NCI-H1436 (cell line): ENCODE measurements at regions not wholly inside any gene's neighbourhood (a gene's known extent, or its start where the extent isn't known, plus 50 kb on each side); places are given as distances from the start of the nearest gene placed in this dataset.

Source experiments
- DNase-seq: peaks from one replicate; lab custom pipeline; 2025; lab: John Stamatoyannopoulos, UW

GRCh38 chr6:8218861-8219260 lies 116.5 kb upstream of the EEF1E1 start:
- DNase-seq = no peak

GRCh38 chr6:8215631-8216030 lies 113.3 kb upstream of the EEF1E1 start:
- DNase-seq = no peak

GRCh38 chr6:8213995-8214394 lies 111.6 kb upstream of the EEF1E1 start:
- DNase-seq = no peak

GRCh38 chr6:8212720-8213434 lies 110.5 kb upstream of the EEF1E1 start:
- no peak for DNase-seq

- no peak for DNase-seq
These were observed 105.5 kb upstream of the EEF1E1 start for GRCh38 chr6:8207869-8208191.

- no peak for DNase-seq
These were observed 105.0 kb upstream of the EEF1E1 start for GRCh38 chr6:8207191-8207868.

- DNase-seq = no peak
These were observed 101.0 kb upstream of the EEF1E1 start for GRCh38 chr6:8203337-8203736.

GRCh38 chr6:8201679-8202078 lies 99.3 kb upstream of the EEF1E1 start:
- no peak for DNase-seq

GRCh38 chr6:8200255-8200654 lies 97.9 kb upstream of the EEF1E1 start:
- no peak for DNase-seq

GRCh38 chr6:8195714-8196102 lies 93.4 kb upstream of the EEF1E1 start:
- DNase-seq = no peak

GRCh38 chr6:8195040-8195713 lies 92.8 kb upstream of the EEF1E1 start:
- DNase-seq = no peak

- no peak for DNase-seq
These were observed 92.1 kb upstream of the EEF1E1 start for GRCh38 chr6:8194490-8194889.

- DNase-seq = no peak
These were observed 91.2 kb upstream of the EEF1E1 start for GRCh38 chr6:8193541-8193940.

GRCh38 chr6:8192597-8192996 lies 90.2 kb upstream of the EEF1E1 start:
- DNase-seq = no peak

GRCh38 chr6:8192067-8192466 lies 89.7 kb upstream of the EEF1E1 start:
- no peak for DNase-seq

GRCh38 chr6:8191629-8192028 lies 89.3 kb upstream of the EEF1E1 start:
- no peak for DNase-seq

GRCh38 chr6:8187209-8187608 lies 84.9 kb upstream of the EEF1E1 start:
- no peak for DNase-seq

GRCh38 chr6:8182902-8183665 lies 80.7 kb upstream of the EEF1E1 start:
- no peak for DNase-seq

- DNase-seq = no peak
These were observed 79.8 kb upstream of the EEF1E1 start for GRCh38 chr6:8181951-8182845.

GRCh38 chr6:8181160-8181881 lies 79.0 kb upstream of the EEF1E1 start:
- DNase-seq = no peak
